ENCODE measurements at regions not wholly inside any gene's neighbourhood (a gene's known extent, or its start where the extent isn't known, plus 50 kb on each side); places are given as distances from the start of the nearest gene placed in this dataset.

GRCh38 chr22:47299211-47299862 is 536.9 kb downstream of the TBC1D22A start:
- DNase-seq (ENCODE audit: low spot score) = no peak

GRCh38 chr22:47298017-47298785 is 535.8 kb downstream of the TBC1D22A start:
- no peak for DNase-seq (ENCODE audit: low spot score)

- no peak for DNase-seq (ENCODE audit: low spot score)
Observed at GRCh38 chr22:47297261-47298016, 535.0 kb downstream of the TBC1D22A start.

GRCh38 chr22:47296405-47297260 is 534.2 kb downstream of the TBC1D22A start:
- DNase-seq (ENCODE audit: low spot score) = no peak

- DNase-seq (ENCODE audit: low spot score) = no peak
Observed at GRCh38 chr22:47295982-47296381, 533.5 kb downstream of the TBC1D22A start.

GRCh38 chr22:47295226-47295901 is 532.9 kb downstream of the TBC1D22A start:
- DNase-seq (ENCODE audit: low spot score) = no peak

GRCh38 chr22:47294576-47294975 is 532.1 kb downstream of the TBC1D22A start:
- DNase-seq (ENCODE audit: low spot score) = no peak

GRCh38 chr22:47294222-47294532 is 531.7 kb downstream of the TBC1D22A start:
- no peak for DNase-seq (ENCODE audit: low spot score)

GRCh38 chr22:47293368-47294221 is 531.1 kb downstream of the TBC1D22A start:
- DNase-seq (ENCODE audit: low spot score) = no peak

GRCh38 chr22:47292546-47293320 is 530.3 kb downstream of the TBC1D22A start:
- no peak for DNase-seq (ENCODE audit: low spot score)

- no peak for DNase-seq (ENCODE audit: low spot score)
Observed at GRCh38 chr22:47291565-47292495, 529.4 kb downstream of the TBC1D22A start.

- no peak for DNase-seq (ENCODE audit: low spot score)
Observed at GRCh38 chr22:47290706-47291430, 528.4 kb downstream of the TBC1D22A start.

GRCh38 chr22:47289336-47289985 is 527.0 kb downstream of the TBC1D22A start:
- no peak for DNase-seq (ENCODE audit: low spot score)

- DNase-seq (ENCODE audit: low spot score) = no peak
Observed at GRCh38 chr22:47288680-47289079, 526.2 kb downstream of the TBC1D22A start.

- DNase-seq (ENCODE audit: low spot score) = no peak
Observed at GRCh38 chr22:47287516-47287915, 525.1 kb downstream of the TBC1D22A start.

GRCh38 chr22:47286590-47286989 is 524.1 kb downstream of the TBC1D22A start:
- DNase-seq (ENCODE audit: low spot score) = no peak

GRCh38 chr22:47285981-47286380 is 523.5 kb downstream of the TBC1D22A start:
- DNase-seq (ENCODE audit: low spot score) = no peak
